HepG2 (cell line): ENCODE measurements at regions not wholly inside any gene's neighbourhood (a gene's known extent, or its start where the extent isn't known, plus 50 kb on each side); places are given as distances from the start of the nearest gene placed in this dataset.
A peak's percentile ranks its signal among the peaks of the same experiment; 100 is the strongest.

Source experiments
- ATAC-seq: fragments of 200-7000 bp; cut with Tn5 transposase; 3 replicates; pipeline ENCODE4 v1.9.1; 2020; ENCODE audit warnings: mild to moderate bottlenecking, moderate library complexity
- BruUV-seq: library from RNA; stranded (reverse); fragments of 400-500 nt; replicated peaks from 2 replicates; lab custom pipeline; 2021; lab: Mats Ljungman, UMichigan
- CTCF ChIA-PET: fragments of 300-600 bp; formaldehyde crosslinking; extraction: SDS; loops from one replicate; lab custom pipeline; 2021; ENCODE audit warnings: low total read pairs, inconsistent platforms, low intra/inter-chr PET ratio; lab: Yijun Ruan, JAX
- POLR2A ChIA-PET: fragments of 350-600 bp; sonication (Branson Sonifier 250); formaldehyde crosslinking; loops from one replicate; lab custom pipeline; 2020; ENCODE audit warnings: antibody characterized with exemption, inconsistent platforms; lab: Yijun Ruan, JAX
- DNase-seq: peaks from one replicate; pipeline ENCODE4 v3.0.0-alpha.2; 2015; ENCODE audit warnings: low spot score
- FAIRE-seq: peaks from 3 replicates; lab custom pipeline; 2011; peaks lifted over from hg19 to GRCh38; lab: Jason Lieb, UNC
- H2AFZ ChIP-seq: one replicate; pipeline ENCODE4 v1.6.1; 2011; ENCODE audit warnings: low read length, inconsistent platforms
- H3K27ac ChIP-seq: fragments of 300-600 bp; 3 replicates; pipeline ENCODE4 v1.8.0; 2011; ENCODE audit warnings: mixed run types, mild to moderate bottlenecking, mixed read lengths, low read length, inconsistent platforms; ENCODE audit not compliant: insufficient read depth; ENCODE audit errors: extremely low read length
- H3K27me3 ChIP-seq, 2 experiments: fragments of 200-600 bp in 1 of 2; 2 replicates in 1 of 2; 3 replicates in 1 of 2; pipeline versions ENCODE4 v1.6.0 to v1.8.0; 2011; ENCODE audit warnings: low read length in 2 of 2, mild to moderate bottlenecking in 2 of 2, moderate library complexity in 2 of 2, inconsistent platforms in 1 of 2; ENCODE audit not compliant: insufficient read depth in 2 of 2, control insufficient read depth in 1 of 2
- H3K36me3 ChIP-seq, 2 experiments: fragments of 200-600 bp in 1 of 2; replicated peaks in 1 of 2; 2 replicates in 1 of 2; 3 replicates in 1 of 2; pipeline versions ENCODE4 v1.5.1 to v1.8.0; 2011; ENCODE audit warnings: low read length in 2 of 2, inconsistent platforms in 1 of 2; ENCODE audit not compliant: insufficient read depth in 2 of 2, control insufficient read depth in 1 of 2
- H3K4me1 ChIP-seq: 2 replicates; pipeline ENCODE4 v1.5.1; 2012; ENCODE audit warnings: low read length, inconsistent platforms; ENCODE audit not compliant: insufficient read depth
- H3K4me2 ChIP-seq: 2 replicates; pipeline ENCODE4 v1.6.0; 2011; ENCODE audit warnings: low read depth, low read length, inconsistent platforms
- H3K4me3 ChIP-seq, 3 experiments: fragments of 200-600 bp in 1 of 3; sonication (generic), shearing (Covaris generic) in 1 of 3; replicated peaks in 1 of 3; 2 replicates each; pipeline ENCODE4 v1.5.1; 2011 to 2016; ENCODE audit warnings: low read length in 3 of 3, inconsistent platforms in 2 of 3, low read depth in 2 of 3, mild to moderate bottlenecking in 2 of 3, control low read depth in 1 of 3, mixed read lengths in 1 of 3; ENCODE audit not compliant: insufficient read depth in 1 of 3
- H3K79me2 ChIP-seq: one replicate; pipeline ENCODE4 v1.6.1; 2011; ENCODE audit warnings: low read length, inconsistent platforms; ENCODE audit not compliant: insufficient read depth
- H3K9ac ChIP-seq: 2 replicates; pipeline ENCODE4 v1.6.0; 2011; ENCODE audit warnings: mild to moderate bottlenecking, low read depth, low read length, inconsistent platforms; ENCODE audit not compliant: insufficient read depth
- H3K9me3 ChIP-seq: 2 replicates; pipeline ENCODE4 v1.5.1; 2012; ENCODE audit warnings: mild to moderate bottlenecking, low read length
- H4K20me1 ChIP-seq: 2 replicates; pipeline ENCODE4 v1.6.0; 2011; ENCODE audit warnings: inconsistent platforms, mild to moderate bottlenecking, low read length, moderate library complexity; ENCODE audit not compliant: insufficient read depth
- ASH2L ChIP-seq: fragments of 300-600, 200-600 bp; sonication (generic); IDR thresholded peaks from 2 replicates; pipeline ENCODE4 v1.7.0; 2017; ENCODE audit warnings: low read depth, mild to moderate bottlenecking, moderate library complexity, mixed read lengths, low read length; ENCODE audit not compliant: insufficient read length
- ATF7 ChIP-seq, 2 experiments: fragments of 450-650 bp in 1 of 2; sonication (generic) in 1 of 2; formaldehyde crosslinking in 1 of 2; IDR thresholded peaks; 2 replicates each; pipeline versions ENCODE4 v1.4.0 to v1.6.1; 2016 to 2020; ENCODE audit warnings: antibody characterized with exemption in 1 of 2, mild to moderate bottlenecking in 1 of 2, missing genetic modification reagents in 1 of 2
- FOXM1 ChIP-seq: sonication (generic); formaldehyde crosslinking; IDR thresholded peaks from 2 replicates; pipeline ENCODE4 v1.5.0; 2020; ENCODE audit warnings: missing genetic modification reagents
- MYPOP ChIP-seq: sonication (generic); formaldehyde crosslinking; IDR thresholded peaks from 2 replicates; pipeline ENCODE4 v1.8.1; 2023; ENCODE audit warnings: mild to moderate bottlenecking, moderate library complexity, missing genetic modification reagents
- NCOA1 ChIP-seq: sonication (generic); formaldehyde crosslinking; IDR thresholded peaks from 2 replicates; pipeline ENCODE4 v1.9.0; 2021; ENCODE audit warnings: missing genetic modification reagents
- SAP130 ChIP-seq: IDR thresholded peaks from 2 replicates; pipeline ENCODE4 v1.6.1; 2016; ENCODE audit warnings: low read depth
- SRSF1 ChIP-seq: fragments of 200-400 bp; formaldehyde crosslinking; optimal IDR thresholded peaks from 2 replicates; pipeline ENCODE3; 2017; ENCODE audit warnings: mild to moderate bottlenecking, low read depth, low read length, moderate library complexity
- U2AF1 ChIP-seq: fragments of 200-400 bp; formaldehyde crosslinking; optimal IDR thresholded peaks from 2 replicates; pipeline ENCODE3; 2017; ENCODE audit warnings: mild to moderate bottlenecking, low read depth, low read length
- ZXDC ChIP-seq: sonication (generic); formaldehyde crosslinking; IDR thresholded peaks from 2 replicates; pipeline ENCODE4 v1.5.0; 2020; ENCODE audit warnings: mild to moderate bottlenecking, missing genetic modification reagents
- WGBS: methylation state at CpG from one replicate; pipeline ENCODE4 v1.1.6; 2017; ENCODE audit warnings: low lambda C conversion rate; 5-methylcytosine and 5-hydroxymethylcytosine counted together
- in situ Hi-C: cut with HindIII; loops from 2 replicates; pipeline ENCODE4 v1.10.0; 2017; ENCODE audit warnings: low pct_unique_long_range_greater_than_20kb; ENCODE audit not compliant: extremely low pct_ligation_motif_present
- intact Hi-C: fragments of 100-400 bp; cut with micrococcal nuclease; formaldehyde crosslinking; loops from one replicate; pipeline ENCODE4 v1.10.0; 2022; ENCODE audit not compliant: unreplicated experiment
- TF ChIP-seq, protein P1 (sequence below): sonication (generic); formaldehyde crosslinking; IDR thresholded peaks from 2 replicates; pipeline ENCODE4 v1.9.0; 2022; ENCODE audit warnings: low read depth, missing genetic modification reagents
- TF ChIP-seq, protein P2 (sequence below): sonication (generic); formaldehyde crosslinking; IDR thresholded peaks from 2 replicates; pipeline ENCODE4 v1.5.1; 2020; ENCODE audit warnings: missing genetic modification reagents, mild to moderate bottlenecking, borderline replicate concordance

DNA sequence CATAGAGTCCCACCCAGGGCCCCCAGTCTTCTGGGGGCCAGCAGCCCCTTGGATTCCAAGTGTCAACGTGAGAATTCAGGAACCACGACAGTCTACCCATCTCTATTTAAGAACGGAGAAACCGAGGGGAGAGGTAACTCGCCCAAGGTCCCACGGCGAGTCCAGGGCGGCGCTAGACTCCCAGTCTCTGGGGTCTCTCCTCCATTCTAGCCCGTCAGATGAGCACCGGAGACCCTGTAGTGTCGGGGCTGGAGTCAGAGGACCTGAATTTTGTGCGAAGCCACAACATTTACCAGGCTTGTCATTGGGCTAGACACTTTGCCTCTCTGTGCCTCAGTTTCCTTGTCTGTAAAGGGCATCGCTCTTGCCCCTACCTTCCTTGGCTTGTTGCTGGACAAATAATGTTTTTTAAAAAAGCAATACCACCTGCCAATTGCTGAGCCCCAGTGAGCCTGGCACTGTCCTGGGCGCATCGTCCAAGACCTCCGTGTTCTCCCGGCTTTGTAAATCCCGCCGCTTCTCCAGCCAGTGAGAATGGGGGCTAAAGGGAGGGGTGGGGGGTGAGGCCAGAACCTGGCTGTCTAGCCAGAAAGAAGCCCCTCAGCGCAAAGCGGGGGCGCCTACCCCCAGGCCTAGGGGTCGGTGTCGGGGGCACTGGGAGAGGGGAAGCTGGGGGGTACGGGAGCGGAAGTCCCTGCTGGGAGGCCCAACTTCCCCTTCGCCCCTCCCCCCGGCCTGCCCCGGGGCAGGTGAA lies 91.7 kb downstream of the NCR2 start:
- ChIA-PET CTCF (interaction anchor here (1.2 to 4.1 kb wide), 3 partner anchors 29 to 165 kb away, joined by 4 to 63 read pairs (median 5); no protein-coding TSS in a partner anchor), POLR2A (interaction anchor here (1.4 to 1.6 kb wide), 4 partner anchors 30 to 151 kb away, joined by 3 to 8 read pairs (median 6); no protein-coding TSS in a partner anchor)
- Histone ChIP-seq H4K20me1 (no peaks in the 10 kb centered on the region), H3K27me3 (peaks cover 3 to 49% of the 10 kb centered on the region in 2 experiments; a peak in 4 of 5 replicates), H3K4me3 (peak overlapping the region; percentile 55 to 73 (median 56); a peak in 4 of 6 replicates), H3K27ac (no peak overlapping the region), H3K9ac (peak overlapping the region; percentile 47; the same call in 1 of the 2 replicates), H3K4me1 (peaks cover 44% of the 10 kb centered on the region), H3K36me3 (no peaks in the 10 kb centered on the region), H3K4me2 (peak overlapping the region; percentile 78), H2AFZ (no peak overlapping the region), H3K79me2 (no peaks in the 10 kb centered on the region), H3K9me3 (no peaks in the 10 kb centered on the region)
- BruUV-seq: no TSS peak
- in situ Hi-C loops (loop anchor here (5.0 kb wide), 2 partner anchors 120 to 165 kb away; partner anchors contain the start of gene FOXP4), intact Hi-C loops (loop anchor here (1.0 to 2.0 kb wide), 2 partner anchors 22 to 151 kb away; no protein-coding TSS in a partner anchor)
- FAIRE-seq (no peak), DNase-seq (no peak), ATAC-seq (no peak; the same call in 1 of the 3 replicates)
- 30% methylated on average over 30 of the region's 30 CpGs for WGBS
- TF ChIP-seq NCOA1 (CRISPR knock-in tag): no peak
- TF ChIP-seq SRSF1: peak; percentile 85
- TF ChIP-seq MYPOP (CRISPR knock-in tag): 0 out of 2 replicates have a peak, but pooled peaks have one; percentile 26
- TF ChIP-seq, protein P1, sequence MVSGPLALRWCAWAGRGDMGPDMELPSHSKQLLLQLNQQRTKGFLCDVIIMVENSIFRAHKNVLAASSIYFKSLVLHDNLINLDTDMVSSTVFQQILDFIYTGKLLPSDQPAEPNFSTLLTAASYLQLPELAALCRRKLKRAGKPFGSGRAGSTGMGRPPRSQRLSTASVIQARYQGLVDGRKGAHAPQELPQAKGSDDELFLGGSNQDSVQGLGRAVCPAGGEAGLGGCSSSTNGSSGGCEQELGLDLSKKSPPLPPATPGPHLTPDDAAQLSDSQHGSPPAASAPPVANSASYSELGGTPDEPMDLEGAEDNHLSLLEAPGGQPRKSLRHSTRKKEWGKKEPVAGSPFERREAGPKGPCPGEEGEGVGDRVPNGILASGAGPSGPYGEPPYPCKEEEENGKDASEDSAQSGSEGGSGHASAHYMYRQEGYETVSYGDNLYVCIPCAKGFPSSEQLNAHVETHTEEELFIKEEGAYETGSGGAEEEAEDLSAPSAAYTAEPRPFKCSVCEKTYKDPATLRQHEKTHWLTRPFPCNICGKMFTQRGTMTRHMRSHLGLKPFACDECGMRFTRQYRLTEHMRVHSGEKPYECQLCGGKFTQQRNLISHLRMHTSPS (CRISPR knock-in tag): 0 out of 2 replicates have a peak, but pooled peaks have one; percentile 22
- no peak for TF ChIP-seq SAP130 (CRISPR knock-in tag)
- 0 out of 2 replicates have a peak, but pooled peaks have one; percentile 62 for TF ChIP-seq ZXDC (CRISPR knock-in tag)
- no peak for TF ChIP-seq FOXM1 (CRISPR knock-in tag)
- TF ChIP-seq ASH2L: peak; percentile 12
- TF ChIP-seq, protein P2, sequence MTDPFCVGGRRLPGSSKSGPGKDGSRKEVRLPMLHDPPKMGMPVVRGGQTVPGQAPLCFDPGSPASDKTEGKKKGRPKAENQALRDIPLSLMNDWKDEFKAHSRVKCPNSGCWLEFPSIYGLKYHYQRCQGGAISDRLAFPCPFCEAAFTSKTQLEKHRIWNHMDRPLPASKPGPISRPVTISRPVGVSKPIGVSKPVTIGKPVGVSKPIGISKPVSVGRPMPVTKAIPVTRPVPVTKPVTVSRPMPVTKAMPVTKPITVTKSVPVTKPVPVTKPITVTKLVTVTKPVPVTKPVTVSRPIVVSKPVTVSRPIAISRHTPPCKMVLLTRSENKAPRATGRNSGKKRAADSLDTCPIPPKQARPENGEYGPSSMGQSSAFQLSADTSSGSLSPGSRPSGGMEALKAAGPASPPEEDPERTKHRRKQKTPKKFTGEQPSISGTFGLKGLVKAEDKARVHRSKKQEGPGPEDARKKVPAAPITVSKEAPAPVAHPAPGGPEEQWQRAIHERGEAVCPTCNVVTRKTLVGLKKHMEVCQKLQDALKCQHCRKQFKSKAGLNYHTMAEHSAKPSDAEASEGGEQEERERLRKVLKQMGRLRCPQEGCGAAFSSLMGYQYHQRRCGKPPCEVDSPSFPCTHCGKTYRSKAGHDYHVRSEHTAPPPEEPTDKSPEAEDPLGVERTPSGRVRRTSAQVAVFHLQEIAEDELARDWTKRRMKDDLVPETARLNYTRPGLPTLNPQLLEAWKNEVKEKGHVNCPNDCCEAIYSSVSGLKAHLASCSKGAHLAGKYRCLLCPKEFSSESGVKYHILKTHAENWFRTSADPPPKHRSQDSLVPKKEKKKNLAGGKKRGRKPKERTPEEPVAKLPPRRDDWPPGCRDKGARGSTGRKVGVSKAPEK (CRISPR knock-in tag): 0 out of 2 replicates have a peak, but pooled peaks have one; percentile 12
- TF ChIP-seq U2AF1: peak; percentile 60
- TF ChIP-seq ATF7 (IDR thresholded peaks at IDR 0.05): no peak
- TF ChIP-seq ATF7 (CRISPR knock-in tag; IDR thresholded peaks at IDR 0.05): no peak
